GM12878 (cell line): ENCODE measurements at regions not wholly inside any gene's neighbourhood (a gene's known extent, or its start where the extent isn't known, plus 50 kb on each side); places are given as distances from the start of the nearest gene placed in this dataset.

ENCODE experiments used
- ATAC-seq: fragments of 200-7000 bp; cut with Tn5 transposase; 3 replicates; pipeline ENCODE4 v1.9.1; 2020; ENCODE audit warnings: mild to moderate bottlenecking, moderate library complexity
- BruUV-seq: library from RNA; stranded (reverse); fragments of 400-500 nt; replicated peaks from 2 replicates; lab custom pipeline; 2021; lab: Mats Ljungman, UMichigan
- CTCF ChIA-PET: fragments of 300-600 bp; sonication (Branson Sonifier 250); formaldehyde crosslinking; extraction: SDS; loops from one replicate; lab custom pipeline; 2021; ENCODE audit warnings: inconsistent platforms; lab: Yijun Ruan, JAX
- POLR2A ChIA-PET: fragments of 350-600 bp; formaldehyde crosslinking; extraction: SDS; loops from one replicate; lab custom pipeline; 2021; ENCODE audit warnings: inconsistent platforms; lab: Charles Lee
- RAD21 ChIA-PET: fragments of 300-600 bp; sonication (Branson Sonifier 250); formaldehyde crosslinking; loops from one replicate; lab custom pipeline; 2023; ENCODE audit warnings: antibody characterized with exemption; ENCODE audit not compliant: unreplicated experiment; lab: Charles Lee
- SMC1A ChIA-PET: fragments of 300-600 bp; sonication (Branson Sonifier 250); formaldehyde crosslinking; loops from one replicate; lab custom pipeline; 2023; ENCODE audit not compliant: unreplicated experiment, uncharacterized antibody; lab: Charles Lee
- DNase-seq: peaks from one replicate; pipeline ENCODE4 v3.0.0-alpha.2; 2011; ENCODE audit warnings: low read depth, low spot score
- FAIRE-seq: peaks from 3 replicates; lab custom pipeline; 2011; peaks lifted over from hg19 to GRCh38; lab: Jason Lieb, UNC
- H2AFZ ChIP-seq: 2 replicates; pipeline ENCODE4 v1.6.0; 2011; ENCODE audit warnings: low read depth, low read length, control low read depth; ENCODE audit not compliant: control insufficient read depth
- H3K27ac ChIP-seq: 2 replicates; pipeline ENCODE4 v1.5.1; 2011; ENCODE audit warnings: control low read depth; ENCODE audit not compliant: control insufficient read depth, insufficient read depth
- H3K27me3 ChIP-seq, 2 experiments: replicated peaks in 1 of 2; 2 replicates each; pipeline versions ENCODE4 v1.6.0 to v1.6.1; 2011; ENCODE audit warnings: low read length in 1 of 2; ENCODE audit not compliant: control insufficient read depth in 2 of 2, insufficient read depth in 2 of 2
- H3K36me3 ChIP-seq, 2 experiments: 2 replicates each; pipeline ENCODE4 v1.5.1; 2011; ENCODE audit warnings: low read length in 1 of 2; ENCODE audit not compliant: control insufficient read depth in 2 of 2, insufficient read depth in 2 of 2
- H3K4me1 ChIP-seq: 2 replicates; pipeline ENCODE4 v1.6.1; 2011; ENCODE audit warnings: mild to moderate bottlenecking, low read length, moderate library complexity, mixed read lengths; ENCODE audit not compliant: control insufficient read depth, insufficient read depth
- H3K4me2 ChIP-seq: 2 replicates; pipeline ENCODE4 v1.6.0; 2011; ENCODE audit warnings: control low read depth; ENCODE audit not compliant: control insufficient read depth, insufficient read depth
- H3K4me3 ChIP-seq: fragments of 200-600 bp; sonication (generic); 2 replicates; pipeline ENCODE4 v1.5.1; 2016
- H3K79me2 ChIP-seq: 2 replicates; pipeline ENCODE4 v1.6.0; 2011; ENCODE audit warnings: low read length; ENCODE audit not compliant: control insufficient read depth, insufficient read depth
- H3K9ac ChIP-seq: 2 replicates; pipeline ENCODE4 v1.8.0; 2011; ENCODE audit warnings: low read length, control low read depth, mixed read lengths; ENCODE audit not compliant: control insufficient read depth, insufficient read depth
- H3K9me3 ChIP-seq: replicated peaks from 3 replicates; pipeline ENCODE4 v1.5.1; 2011; ENCODE audit warnings: mild to moderate bottlenecking, low read length; ENCODE audit not compliant: control insufficient read depth, insufficient read depth
- H4K20me1 ChIP-seq: 2 replicates; pipeline ENCODE4 v1.6.0; 2011; ENCODE audit not compliant: control insufficient read depth, insufficient read depth
- ATF2 ChIP-seq: IDR thresholded peaks from 2 replicates; pipeline ENCODE4 v1.6.1; 2012; ENCODE audit warnings: low read length, inconsistent platforms
- CREB1 ChIP-seq: IDR thresholded peaks from 2 replicates; pipeline ENCODE4 v1.6.1; 2012; ENCODE audit warnings: low read depth, mild to moderate bottlenecking, inconsistent platforms
- E4F1 ChIP-seq: fragments of 450-650 bp; IDR thresholded peaks from 2 replicates; pipeline ENCODE4 v1.6.1; 2018; ENCODE audit warnings: borderline replicate concordance, mild to moderate bottlenecking; ENCODE audit not compliant: partially characterized antibody
- MEF2A ChIP-seq: IDR thresholded peaks from 2 replicates; pipeline ENCODE4 v1.6.1; 2011; ENCODE audit warnings: low read depth, mild to moderate bottlenecking, low read length, moderate library complexity; ENCODE audit not compliant: insufficient read depth
- MEF2B ChIP-seq: fragments of 450-650 bp; IDR thresholded peaks from 2 replicates; pipeline ENCODE4 v1.6.1; 2018; ENCODE audit warnings: mild to moderate bottlenecking, moderate library complexity; ENCODE audit not compliant: partially characterized antibody, poor library complexity, severe bottlenecking
- PAX8 ChIP-seq: fragments of 450-650 bp; IDR thresholded peaks from 2 replicates; pipeline ENCODE4 v1.6.1; 2017; ENCODE audit warnings: mild to moderate bottlenecking, moderate library complexity
- SPI1 ChIP-seq: IDR thresholded peaks from 2 replicates; pipeline ENCODE4 v1.6.1; 2011; ENCODE audit warnings: low read depth, mild to moderate bottlenecking, low read length, moderate library complexity, borderline replicate concordance; ENCODE audit not compliant: insufficient read depth
- ZNF384 ChIP-seq: IDR thresholded peaks from 2 replicates; pipeline ENCODE4 v1.6.1; 2012; ENCODE audit warnings: low read depth, mild to moderate bottlenecking, low read length, improper control_type of control experiment, borderline replicate concordance
- WGBS: methylation state at CpG from one replicate; pipeline ENCODE4 v1.1.6; 2016; ENCODE audit warnings: low lambda C conversion rate; ENCODE audit not compliant: insufficient replicate concordance, insufficient coverage; ENCODE audit errors: missing lambda C conversion rate; 5-methylcytosine and 5-hydroxymethylcytosine counted together
- in situ Hi-C: fragments of 300-500 bp; cut with MboI; formaldehyde crosslinking; loops from 9 replicates; pipeline ENCODE4 v1.14.3; 2018; ENCODE audit warnings: mixed read lengths
- intact Hi-C: fragments of 100-400 bp; cut with micrococcal nuclease; formaldehyde crosslinking; loops from one replicate; pipeline ENCODE4 v1.14.2; 2022; ENCODE audit not compliant: unreplicated experiment
- TF ChIP-seq, protein P1 (sequence below): fragments of 450-650 bp; IDR thresholded peaks from 2 replicates; pipeline ENCODE4 v1.6.1; 2017; ENCODE audit warnings: antibody characterized with exemption, mild to moderate bottlenecking, moderate library complexity

- TF ChIP-seq CREB1 (no peak), ZNF384 (no peak), MEF2A (0 out of 2 replicates have a peak, but pooled peaks have one; percentile 31), PAX8 (no peak), MEF2B (no peak), SPI1 (peak; percentile 70), ATF2 (no peak), E4F1 (no peak)
- TF ChIP-seq, protein P1, sequence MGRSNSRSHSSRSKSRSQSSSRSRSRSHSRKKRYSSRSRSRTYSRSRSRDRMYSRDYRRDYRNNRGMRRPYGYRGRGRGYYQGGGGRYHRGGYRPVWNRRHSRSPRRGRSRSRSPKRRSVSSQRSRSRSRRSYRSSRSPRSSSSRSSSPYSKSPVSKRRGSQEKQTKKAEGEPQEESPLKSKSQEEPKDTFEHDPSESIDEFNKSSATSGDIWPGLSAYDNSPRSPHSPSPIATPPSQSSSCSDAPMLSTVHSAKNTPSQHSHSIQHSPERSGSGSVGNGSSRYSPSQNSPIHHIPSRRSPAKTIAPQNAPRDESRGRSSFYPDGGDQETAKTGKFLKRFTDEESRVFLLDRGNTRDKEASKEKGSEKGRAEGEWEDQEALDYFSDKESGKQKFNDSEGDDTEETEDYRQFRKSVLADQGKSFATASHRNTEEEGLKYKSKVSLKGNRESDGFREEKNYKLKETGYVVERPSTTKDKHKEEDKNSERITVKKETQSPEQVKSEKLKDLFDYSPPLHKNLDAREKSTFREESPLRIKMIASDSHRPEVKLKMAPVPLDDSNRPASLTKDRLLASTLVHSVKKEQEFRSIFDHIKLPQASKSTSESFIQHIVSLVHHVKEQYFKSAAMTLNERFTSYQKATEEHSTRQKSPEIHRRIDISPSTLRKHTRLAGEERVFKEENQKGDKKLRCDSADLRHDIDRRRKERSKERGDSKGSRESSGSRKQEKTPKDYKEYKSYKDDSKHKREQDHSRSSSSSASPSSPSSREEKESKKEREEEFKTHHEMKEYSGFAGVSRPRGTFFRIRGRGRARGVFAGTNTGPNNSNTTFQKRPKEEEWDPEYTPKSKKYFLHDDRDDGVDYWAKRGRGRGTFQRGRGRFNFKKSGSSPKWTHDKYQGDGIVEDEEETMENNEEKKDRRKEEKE, result no peak
- Histone ChIP-seq H3K36me3 (no peaks in the 10 kb centered on the region), H3K27me3 (no peaks in the 10 kb centered on the region), H3K4me3 (no peak overlapping the region), H3K4me2 (no peak overlapping the region), H3K9me3 (no peaks in the 10 kb centered on the region), H3K9ac (no peak overlapping the region), H3K79me2 (no peaks in the 10 kb centered on the region), H3K27ac (no peak overlapping the region), H2AFZ (no peak overlapping the region), H4K20me1 (no peaks in the 10 kb centered on the region), H3K4me1 (peaks cover 4% of the 10 kb centered on the region; the same call in 1 of the 2 replicates)
- in situ Hi-C loops (no loop called here), intact Hi-C loops (no loop called here)
- ATAC-seq (peak; percentile 70), DNase-seq (no peak), FAIRE-seq (peak; percentile 41)
- SMC1A ChIA-PET, result interaction anchor here (0.7 to 3.1 kb wide), 5 partner anchors 9 to 183 kb away, joined by 3 to 14 read pairs (median 5); no protein-coding TSS in a partner anchor
- 10% methylated on average over 4 of the region's 4 CpGs for WGBS
- CTCF ChIA-PET, result interaction anchor here (1.8 to 6.1 kb wide), 4 partner anchors 37 to 334 kb away, joined by 5 to 87 read pairs (median 38); no protein-coding TSS in a partner anchor
- BruUV-seq, result no TSS peak
- POLR2A ChIA-PET, result no interaction called here
- RAD21 ChIA-PET, result interaction anchor here (1.0 to 4.0 kb wide), 4 partner anchors 44 to 144 kb away, joined by 3 to 19 read pairs (median 8); no protein-coding TSS in a partner anchor
Observed at GRCh38 chr7:142668495-142668894, 80.8 kb upstream of the PRSS1 start.
